ENCODE measurements at regions not wholly inside any gene's neighbourhood (a gene's known extent, or its start where the extent isn't known, plus 50 kb on each side); places are given as distances from the start of the nearest gene placed in this dataset.

- dilution Hi-C loops (cut with MboI; ENCODE audit: extremely low pct_ligation_motif_present, low sequenced_read_pairs) = no loop called here
- no peak for FAIRE-seq
These were observed 216.3 kb upstream of the ZNF507 start for GRCh38 chr19:32129141-32129540.

GRCh38 chr19:32130332-32130731 lies 215.1 kb upstream of the ZNF507 start:
- Histone ChIP-seq H3K9me1 (ENCODE audit: control insufficient read depth, extremely low read depth, insufficient read depth, low read length) (no peaks in the 10 kb centered on the region), H3K27me3 (ENCODE audit: control insufficient read depth, extremely low read depth, insufficient read depth, low read length) (no peaks in the 10 kb centered on the region), H3K9ac (ENCODE audit: control insufficient read depth, extremely low read depth, insufficient read depth, low read length) (no peak overlapping the region), H3K4me3 (ENCODE audit: control insufficient read depth in 2 of 3, extremely low read depth in 1 of 3, insufficient read depth in 2 of 3, low read depth in 1 of 3, low read length in 3 of 3) (no peak overlapping the region), H2AFZ (ENCODE audit: control insufficient read depth, low read length) (no peak overlapping the region), H4K20me1 (ENCODE audit: control insufficient read depth, extremely low read depth, insufficient read depth, low read length) (no peaks in the 10 kb centered on the region), H3K27ac (ENCODE audit: control insufficient read depth, insufficient read depth, low read length) (no peak overlapping the region), H3K9me3 (ENCODE audit: control insufficient read depth, low read depth, low read length) (peaks cover 3% of the 10 kb centered on the region), H3K79me2 (ENCODE audit: control insufficient read depth, insufficient read depth, low read length) (no peaks in the 10 kb centered on the region), H3K36me3 (ENCODE audit: control insufficient read depth in 2 of 2, extremely low read depth in 1 of 2, insufficient read depth in 2 of 2, low read length in 2 of 2) (no peaks in the 10 kb centered on the region), H3K4me1 (ENCODE audit: control insufficient read depth, extremely low read depth, insufficient read depth, low read length) (no peaks in the 10 kb centered on the region), H3K4me2 (ENCODE audit: control insufficient read depth, extremely low read depth, insufficient read depth, low read depth, low read length) (no peak overlapping the region)
- dilution Hi-C loops (cut with MboI; ENCODE audit: extremely low pct_ligation_motif_present, low sequenced_read_pairs) = no loop called here
- TF ChIP-seq EZH2 (IDR thresholded peaks at IDR 0.05; ENCODE audit: low read length) = no peak
- TF ChIP-seq, protein P1, sequence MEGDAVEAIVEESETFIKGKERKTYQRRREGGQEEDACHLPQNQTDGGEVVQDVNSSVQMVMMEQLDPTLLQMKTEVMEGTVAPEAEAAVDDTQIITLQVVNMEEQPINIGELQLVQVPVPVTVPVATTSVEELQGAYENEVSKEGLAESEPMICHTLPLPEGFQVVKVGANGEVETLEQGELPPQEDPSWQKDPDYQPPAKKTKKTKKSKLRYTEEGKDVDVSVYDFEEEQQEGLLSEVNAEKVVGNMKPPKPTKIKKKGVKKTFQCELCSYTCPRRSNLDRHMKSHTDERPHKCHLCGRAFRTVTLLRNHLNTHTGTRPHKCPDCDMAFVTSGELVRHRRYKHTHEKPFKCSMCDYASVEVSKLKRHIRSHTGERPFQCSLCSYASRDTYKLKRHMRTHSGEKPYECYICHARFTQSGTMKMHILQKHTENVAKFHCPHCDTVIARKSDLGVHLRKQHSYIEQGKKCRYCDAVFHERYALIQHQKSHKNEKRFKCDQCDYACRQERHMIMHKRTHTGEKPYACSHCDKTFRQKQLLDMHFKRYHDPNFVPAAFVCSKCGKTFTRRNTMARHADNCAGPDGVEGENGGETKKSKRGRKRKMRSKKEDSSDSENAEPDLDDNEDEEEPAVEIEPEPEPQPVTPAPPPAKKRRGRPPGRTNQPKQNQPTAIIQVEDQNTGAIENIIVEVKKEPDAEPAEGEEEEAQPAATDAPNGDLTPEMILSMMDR (optimal IDR thresholded peaks at IDR 0.05 in 1 of 3, IDR thresholded peaks at IDR 0.05 in 1 of 3, conservative IDR thresholded peaks at IDR 0.05 in 1 of 3; ENCODE audit: extremely low read depth in 1 of 3, insufficient read depth in 2 of 3, low read length in 3 of 3) = no peak
- DNase-seq (ENCODE audit: low read depth, low spot score) (no peak), FAIRE-seq (no peak)

More at GRCh38 chr19:32129141-32129540, 216.3 kb upstream of the ZNF507 start:
- Histone ChIP-seq H3K9ac (ENCODE audit: control insufficient read depth, extremely low read depth, insufficient read depth, low read length) (no peak overlapping the region), H3K9me3 (ENCODE audit: control insufficient read depth, low read depth, low read length) (peaks cover 3% of the 10 kb centered on the region), H2AFZ (ENCODE audit: control insufficient read depth, low read length) (no peak overlapping the region), H3K36me3 (ENCODE audit: control insufficient read depth in 2 of 2, extremely low read depth in 1 of 2, insufficient read depth in 2 of 2, low read length in 2 of 2) (no peaks in the 10 kb centered on the region), H3K27me3 (ENCODE audit: control insufficient read depth, extremely low read depth, insufficient read depth, low read length) (no peaks in the 10 kb centered on the region), H3K27ac (ENCODE audit: control insufficient read depth, insufficient read depth, low read length) (no peak overlapping the region), H3K9me1 (ENCODE audit: control insufficient read depth, extremely low read depth, insufficient read depth, low read length) (no peaks in the 10 kb centered on the region), H3K4me3 (ENCODE audit: control insufficient read depth in 2 of 3, extremely low read depth in 1 of 3, insufficient read depth in 2 of 3, low read depth in 1 of 3, low read length in 3 of 3) (no peak overlapping the region), H3K4me2 (ENCODE audit: control insufficient read depth, extremely low read depth, insufficient read depth, low read depth, low read length) (no peak overlapping the region), H4K20me1 (ENCODE audit: control insufficient read depth, extremely low read depth, insufficient read depth, low read length) (no peaks in the 10 kb centered on the region), H3K79me2 (ENCODE audit: control insufficient read depth, insufficient read depth, low read length) (no peaks in the 10 kb centered on the region), H3K4me1 (ENCODE audit: control insufficient read depth, extremely low read depth, insufficient read depth, low read length) (no peaks in the 10 kb centered on the region)
- TF ChIP-seq, protein P1 (optimal IDR thresholded peaks at IDR 0.05 in 1 of 3, IDR thresholded peaks at IDR 0.05 in 1 of 3, conservative IDR thresholded peaks at IDR 0.05 in 1 of 3; ENCODE audit: extremely low read depth in 1 of 3, insufficient read depth in 2 of 3, low read length in 3 of 3) = no peak
- no peak for TF ChIP-seq EZH2 (IDR thresholded peaks at IDR 0.05; ENCODE audit: low read length)
- no peak for DNase-seq (ENCODE audit: low read depth, low spot score)

All from keratinocyte (primary cell).